Liver (tissue), 8 donors: ENCODE measurements at regions not wholly inside any gene's neighbourhood (a gene's known extent, or its start where the extent isn't known, plus 50 kb on each side); places are given as distances from the start of the nearest gene placed in this dataset.

Source experiments
- DNase-seq: peaks from one replicate; pipeline ENCODE4 v3.0.0-alpha.2; 2017; ENCODE audit warnings: low spot score
- H3K27ac ChIP-seq, 2 donors: one replicate each; pipeline ENCODE4 v1.7.0; 2013; ENCODE audit warnings: inconsistent platforms in 2 of 2, low read length in 2 of 2, control low read depth in 1 of 2, low read depth in 1 of 2, mild to moderate bottlenecking in 1 of 2
- H3K27me3 ChIP-seq, 4 donors: one replicate each; pipeline versions ENCODE4 v1.6.1 to v1.7.0; 2013; ENCODE audit warnings: low read length in 3 of 4, inconsistent platforms in 1 of 4, mild to moderate bottlenecking in 1 of 4, moderate library complexity in 1 of 4; ENCODE audit not compliant: control insufficient read depth in 4 of 4, insufficient read depth in 4 of 4
- H3K36me3 ChIP-seq, 4 donors: one replicate each; pipeline versions ENCODE4 v1.6.1 to v1.7.0; 2013; ENCODE audit warnings: low read length in 3 of 4, mild to moderate bottlenecking in 3 of 4, low read depth in 1 of 4, moderate library complexity in 1 of 4; ENCODE audit not compliant: control insufficient read depth in 4 of 4, insufficient read depth in 3 of 4
- H3K4me1 ChIP-seq, 4 donors: one replicate each; pipeline versions ENCODE4 v1.6.1 to v1.7.0; 2013; ENCODE audit warnings: low read length in 3 of 4, mild to moderate bottlenecking in 3 of 4, moderate library complexity in 1 of 4; ENCODE audit not compliant: control insufficient read depth in 4 of 4, insufficient read depth in 4 of 4
- H3K4me3 ChIP-seq, 3 donors: one replicate each; pipeline versions ENCODE4 v1.6.1 to v1.7.0; 2013; ENCODE audit warnings: low read length in 3 of 3, control low read depth in 1 of 3, low read depth in 1 of 3, mild to moderate bottlenecking in 1 of 3
- H3K9ac ChIP-seq, 2 donors: one replicate each; pipeline ENCODE4 v1.7.0; 2013; ENCODE audit warnings: low read length in 2 of 2, mild to moderate bottlenecking in 2 of 2, moderate library complexity in 2 of 2, control low read depth in 1 of 2, low read depth in 1 of 2
- H3K9me3 ChIP-seq, 4 donors: one replicate each; pipeline versions ENCODE4 v1.6.1 to v1.7.0; 2013; ENCODE audit warnings: low read length in 3 of 4; ENCODE audit not compliant: control insufficient read depth in 4 of 4
- FOXA1 ChIP-seq: IDR thresholded peaks from 2 replicates; pipeline ENCODE4 v1.6.1; 2016; ENCODE audit warnings: antibody characterized with exemption
- FOXA2 ChIP-seq: IDR thresholded peaks from 2 replicates; pipeline ENCODE4 v1.6.1; 2016; ENCODE audit warnings: antibody characterized with exemption
- GABPA ChIP-seq, 2 donors: IDR thresholded peaks in 1 of 2; conservative IDR thresholded peaks in 1 of 2; 2 replicates each; pipeline ENCODE4 v1.6.1; 2016; ENCODE audit warnings: antibody characterized with exemption in 2 of 2, mild to moderate bottlenecking in 1 of 2, moderate library complexity in 1 of 2
- HNF4A ChIP-seq, 2 donors: conservative IDR thresholded peaks; 2 replicates each; pipeline ENCODE4 v1.6.1; 2016; ENCODE audit warnings: antibody characterized with exemption in 2 of 2, mild to moderate bottlenecking in 2 of 2
- JUND ChIP-seq, 2 donors: IDR thresholded peaks; 2 replicates each; pipeline ENCODE4 v1.6.1; 2016; ENCODE audit warnings: antibody characterized with exemption in 2 of 2
- NR2F2 ChIP-seq: IDR thresholded peaks from 2 replicates; pipeline ENCODE4 v1.6.1; 2016; ENCODE audit warnings: antibody characterized with exemption
- RAD21 ChIP-seq, 2 donors: IDR thresholded peaks; 2 replicates each; pipeline ENCODE4 v1.6.1; 2016; ENCODE audit warnings: antibody characterized with exemption in 2 of 2, mild to moderate bottlenecking in 2 of 2
- RXRA ChIP-seq, 2 donors: IDR thresholded peaks; 2 replicates each; pipeline ENCODE4 v1.6.1; 2017 to 2018; ENCODE audit warnings: antibody characterized with exemption in 2 of 2, mild to moderate bottlenecking in 1 of 2
- TAF1 ChIP-seq: conservative IDR thresholded peaks from 2 replicates; pipeline ENCODE4 v1.6.1; 2016; ENCODE audit warnings: antibody characterized with exemption, mild to moderate bottlenecking
- YY1 ChIP-seq: IDR thresholded peaks from 2 replicates; pipeline ENCODE4 v1.6.1; 2016; ENCODE audit warnings: antibody characterized with exemption, mild to moderate bottlenecking
- WGBS: extraction: QIAGEN DNeasy Blood & Tissue Kit; methylation state at CpG from one replicate; pipeline ENCODE4 v1.1.7; 2013; 5-methylcytosine and 5-hydroxymethylcytosine counted together
- TF ChIP-seq, protein P1 (sequence below): IDR thresholded peaks from 2 replicates; pipeline ENCODE4 v1.6.1; 2016; ENCODE audit warnings: antibody characterized with exemption
- TF ChIP-seq, protein P2 (sequence below): fragments of 150-350 bp; IDR thresholded peaks from 2 replicates; pipeline ENCODE4 v1.5.1; 2017; ENCODE audit warnings: improper control_type of control experiment, low read depth, low read length; ENCODE audit not compliant: missing input control
- TF ChIP-seq, protein P3 (sequence below): IDR thresholded peaks from 2 replicates; pipeline ENCODE4 v1.6.1; 2016; ENCODE audit warnings: antibody characterized with exemption
- TF ChIP-seq, protein P4 (sequence below): IDR thresholded peaks from 2 replicates; pipeline ENCODE4 v1.6.1; 2016; ENCODE audit warnings: antibody characterized with exemption, mild to moderate bottlenecking
- donor health status: healthy.
- donor health status: healthy.
- donor health status: healthy.
- donor health status: healthy.
- donor health status: healthy.

DNA sequence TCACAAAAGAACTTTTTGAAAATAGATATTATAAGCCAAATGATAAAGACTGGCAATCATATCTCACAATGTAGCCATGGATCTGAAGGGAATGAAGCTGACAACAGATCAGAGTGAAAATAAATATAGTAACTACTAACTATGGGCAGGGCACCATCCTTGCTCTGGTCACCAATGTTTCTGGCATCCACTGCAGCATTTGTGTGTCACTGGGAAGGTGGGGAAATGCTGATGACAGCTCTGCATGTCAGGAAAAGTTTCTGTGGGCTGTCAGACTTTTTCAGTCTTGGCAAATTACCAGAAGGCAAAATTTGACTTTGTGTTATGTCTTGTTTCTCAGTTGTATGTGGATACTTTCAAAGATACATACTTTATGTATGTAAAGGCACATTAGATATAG, 195.6 kb downstream of the ZNF326 start:
- H3K9me3 ChIP-seq = no peaks in the 10 kb centered on the region
- no peak overlapping the region for H3K9ac ChIP-seq
- H3K27ac ChIP-seq = no peak overlapping the region
- no peak overlapping the region for H3K4me3 ChIP-seq
- DNase-seq = no peak
- no peaks in the 10 kb centered on the region for H3K36me3 ChIP-seq
- H3K4me1 ChIP-seq = peaks cover 0 to 3% (median 0%) of the 10 kb centered on the region in 4 donors
- H3K27me3 ChIP-seq = no peaks in the 10 kb centered on the region
- TF ChIP-seq, protein P1, sequence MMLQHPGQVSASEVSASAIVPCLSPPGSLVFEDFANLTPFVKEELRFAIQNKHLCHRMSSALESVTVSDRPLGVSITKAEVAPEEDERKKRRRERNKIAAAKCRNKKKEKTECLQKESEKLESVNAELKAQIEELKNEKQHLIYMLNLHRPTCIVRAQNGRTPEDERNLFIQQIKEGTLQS = no peak
- TF ChIP-seq, protein P2, sequence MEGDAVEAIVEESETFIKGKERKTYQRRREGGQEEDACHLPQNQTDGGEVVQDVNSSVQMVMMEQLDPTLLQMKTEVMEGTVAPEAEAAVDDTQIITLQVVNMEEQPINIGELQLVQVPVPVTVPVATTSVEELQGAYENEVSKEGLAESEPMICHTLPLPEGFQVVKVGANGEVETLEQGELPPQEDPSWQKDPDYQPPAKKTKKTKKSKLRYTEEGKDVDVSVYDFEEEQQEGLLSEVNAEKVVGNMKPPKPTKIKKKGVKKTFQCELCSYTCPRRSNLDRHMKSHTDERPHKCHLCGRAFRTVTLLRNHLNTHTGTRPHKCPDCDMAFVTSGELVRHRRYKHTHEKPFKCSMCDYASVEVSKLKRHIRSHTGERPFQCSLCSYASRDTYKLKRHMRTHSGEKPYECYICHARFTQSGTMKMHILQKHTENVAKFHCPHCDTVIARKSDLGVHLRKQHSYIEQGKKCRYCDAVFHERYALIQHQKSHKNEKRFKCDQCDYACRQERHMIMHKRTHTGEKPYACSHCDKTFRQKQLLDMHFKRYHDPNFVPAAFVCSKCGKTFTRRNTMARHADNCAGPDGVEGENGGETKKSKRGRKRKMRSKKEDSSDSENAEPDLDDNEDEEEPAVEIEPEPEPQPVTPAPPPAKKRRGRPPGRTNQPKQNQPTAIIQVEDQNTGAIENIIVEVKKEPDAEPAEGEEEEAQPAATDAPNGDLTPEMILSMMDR = no peak
- TF ChIP-seq NR2F2 (no peak), TAF1 (no peak), GABPA (IDR thresholded peaks at IDR 0.05 in 1 of 2, conservative IDR thresholded peaks at IDR 0.05 in 1 of 2) (no peak), HNF4A (conservative IDR thresholded peaks at IDR 0.05) (no peak), FOXA2 (no peak), RXRA (IDR thresholded peaks at IDR 0.05) (no peak), JUND (IDR thresholded peaks at IDR 0.05) (no peak), YY1 (no peak), FOXA1 (no peak)
- TF ChIP-seq, protein P3, sequence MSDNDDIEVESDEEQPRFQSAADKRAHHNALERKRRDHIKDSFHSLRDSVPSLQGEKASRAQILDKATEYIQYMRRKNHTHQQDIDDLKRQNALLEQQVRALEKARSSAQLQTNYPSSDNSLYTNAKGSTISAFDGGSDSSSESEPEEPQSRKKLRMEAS = no peak

DNA sequence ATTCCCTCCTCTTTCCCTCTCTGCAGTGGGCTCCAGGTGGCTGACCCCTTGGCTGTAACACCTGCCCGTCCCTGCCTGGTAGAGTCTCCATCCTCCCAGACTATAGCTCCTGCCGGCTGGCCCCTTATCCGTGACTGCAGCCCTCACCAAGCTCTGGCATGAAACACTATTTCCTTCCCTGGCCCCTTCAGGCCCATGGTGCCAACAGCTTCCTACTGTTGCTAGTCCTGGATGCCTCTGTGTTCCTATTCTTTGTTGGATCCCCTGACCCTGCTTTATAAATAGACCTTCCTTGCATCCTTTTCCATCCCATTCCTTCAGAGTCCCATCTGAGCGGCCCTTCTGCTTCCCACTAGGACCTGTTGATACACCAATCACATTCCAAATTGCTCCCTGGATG, 195.0 kb downstream of the ZNF326 start:
- Histone ChIP-seq H3K27ac (no peak overlapping the region), H3K4me1 (peaks cover 0 to 3% (median 0%) of the 10 kb centered on the region in 4 donors), H3K9me3 (no peaks in the 10 kb centered on the region), H3K4me3 (no peak overlapping the region), H3K27me3 (no peaks in the 10 kb centered on the region), H3K9ac (no peak overlapping the region), H3K36me3 (no peaks in the 10 kb centered on the region)
- TF ChIP-seq RXRA (IDR thresholded peaks at IDR 0.05) (no peak), RAD21 (IDR thresholded peaks at IDR 0.05) (no peak)
- TF ChIP-seq, protein P4, sequence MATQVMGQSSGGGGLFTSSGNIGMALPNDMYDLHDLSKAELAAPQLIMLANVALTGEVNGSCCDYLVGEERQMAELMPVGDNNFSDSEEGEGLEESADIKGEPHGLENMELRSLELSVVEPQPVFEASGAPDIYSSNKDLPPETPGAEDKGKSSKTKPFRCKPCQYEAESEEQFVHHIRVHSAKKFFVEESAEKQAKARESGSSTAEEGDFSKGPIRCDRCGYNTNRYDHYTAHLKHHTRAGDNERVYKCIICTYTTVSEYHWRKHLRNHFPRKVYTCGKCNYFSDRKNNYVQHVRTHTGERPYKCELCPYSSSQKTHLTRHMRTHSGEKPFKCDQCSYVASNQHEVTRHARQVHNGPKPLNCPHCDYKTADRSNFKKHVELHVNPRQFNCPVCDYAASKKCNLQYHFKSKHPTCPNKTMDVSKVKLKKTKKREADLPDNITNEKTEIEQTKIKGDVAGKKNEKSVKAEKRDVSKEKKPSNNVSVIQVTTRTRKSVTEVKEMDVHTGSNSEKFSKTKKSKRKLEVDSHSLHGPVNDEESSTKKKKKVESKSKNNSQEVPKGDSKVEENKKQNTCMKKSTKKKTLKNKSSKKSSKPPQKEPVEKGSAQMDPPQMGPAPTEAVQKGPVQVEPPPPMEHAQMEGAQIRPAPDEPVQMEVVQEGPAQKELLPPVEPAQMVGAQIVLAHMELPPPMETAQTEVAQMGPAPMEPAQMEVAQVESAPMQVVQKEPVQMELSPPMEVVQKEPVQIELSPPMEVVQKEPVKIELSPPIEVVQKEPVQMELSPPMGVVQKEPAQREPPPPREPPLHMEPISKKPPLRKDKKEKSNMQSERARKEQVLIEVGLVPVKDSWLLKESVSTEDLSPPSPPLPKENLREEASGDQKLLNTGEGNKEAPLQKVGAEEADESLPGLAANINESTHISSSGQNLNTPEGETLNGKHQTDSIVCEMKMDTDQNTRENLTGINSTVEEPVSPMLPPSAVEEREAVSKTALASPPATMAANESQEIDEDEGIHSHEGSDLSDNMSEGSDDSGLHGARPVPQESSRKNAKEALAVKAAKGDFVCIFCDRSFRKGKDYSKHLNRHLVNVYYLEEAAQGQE = no peak
- TF ChIP-seq, protein P3 = no peak
- no peak for DNase-seq
- WGBS = 85% methylated on average over 4 of the region's 4 CpGs

DNA sequence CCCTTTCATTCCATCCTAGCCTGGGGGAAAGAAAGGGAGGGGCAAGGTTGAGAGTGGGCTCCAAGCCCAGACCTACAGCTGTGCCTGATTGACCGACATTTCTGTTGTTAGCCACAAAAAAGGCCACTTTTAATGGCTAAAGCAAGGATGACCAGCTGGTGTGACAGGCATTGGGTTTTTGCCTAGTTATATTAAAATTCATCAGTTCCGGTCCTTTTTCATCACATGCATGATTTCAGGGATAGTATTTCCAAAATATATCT, 192.3 kb downstream of the ZNF326 start:
- H3K36me3 ChIP-seq = no peaks in the 10 kb centered on the region
- no peak overlapping the region for H3K9ac ChIP-seq
- no peak for DNase-seq
- 79% methylated on average over 2 of the region's 2 CpGs for WGBS
- TF ChIP-seq RXRA (IDR thresholded peaks at IDR 0.05) = no peak
- TF ChIP-seq, protein P1 = no peak
- TF ChIP-seq JUND (IDR thresholded peaks at IDR 0.05) = no peak
- no peak for TF ChIP-seq RAD21 (IDR thresholded peaks at IDR 0.05)
- H3K4me1 ChIP-seq = no peaks in the 10 kb centered on the region
- H3K4me3 ChIP-seq = no peak overlapping the region
- no peaks in the 10 kb centered on the region for H3K9me3 ChIP-seq
- H3K27me3 ChIP-seq = no peaks in the 10 kb centered on the region
- H3K27ac ChIP-seq = no peak overlapping the region
